HG03039 (cell line): ENCODE measurements at regions not wholly inside any gene's neighbourhood (a gene's known extent, or its start where the extent isn't known, plus 50 kb on each side); places are given as distances from the start of the nearest gene placed in this dataset.
"Not testable (repeated sequence)": the region's sequence is repeated elsewhere in the genome, so short reads cannot be mapped to it uniquely, and the experiment has no call there.

ENCODE experiments used
- ATAC-seq: cut with Tn5 transposase; IDR thresholded peaks from one replicate; pipeline ENCODE4 v1.9.1; 2021; ENCODE audit warnings: mild to moderate bottlenecking, moderate library complexity; ENCODE audit not compliant: unreplicated experiment

- ATAC-seq, result no peak
Observed at GRCh38 chr16:52309446-52310416, 237.2 kb downstream of the TOX3 start.

DNA sequence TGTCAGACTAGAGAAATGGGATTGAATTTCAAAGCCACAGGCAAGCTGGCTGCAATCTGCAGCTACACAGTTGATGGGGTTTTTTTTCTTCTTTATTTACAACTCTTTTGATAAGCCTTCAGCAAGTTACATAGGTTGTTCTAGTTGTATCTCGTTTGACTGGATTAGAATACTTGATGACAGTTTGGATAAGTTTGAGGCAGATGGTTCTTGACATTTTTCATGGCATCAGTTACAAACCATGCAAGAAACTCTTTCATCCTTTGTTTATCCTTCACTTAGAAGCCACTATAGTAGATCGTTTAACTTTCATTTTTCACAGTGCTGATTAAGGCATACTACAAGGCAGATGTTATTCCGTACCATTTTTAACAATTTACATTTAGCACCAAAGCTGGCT is 238.9 kb downstream of the TOX3 start:
- no peak for ATAC-seq

- ATAC-seq, result no peak
Observed at GRCh38 chr16:52301026-52301425, 245.9 kb downstream of the TOX3 start.

DNA sequence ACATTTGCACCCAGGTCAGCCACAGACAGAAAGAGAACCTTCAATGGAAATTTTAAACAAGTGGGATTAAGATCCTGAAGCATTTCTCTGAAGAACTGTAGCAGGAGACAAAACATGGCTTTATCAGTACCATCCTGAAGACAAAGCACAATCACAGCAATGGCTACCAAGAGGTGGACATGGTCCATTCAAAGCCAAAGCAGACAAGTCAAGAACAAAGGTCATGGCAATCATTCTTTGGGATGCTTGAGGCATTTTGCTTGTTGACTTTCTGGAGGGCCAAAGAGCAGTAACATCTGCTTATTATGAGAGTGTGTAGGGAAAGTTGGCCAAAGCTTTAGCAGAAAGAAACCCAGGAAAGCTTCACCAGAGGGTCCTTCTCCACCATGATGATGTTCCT is 248.2 kb downstream of the TOX3 start:
- no peak for ATAC-seq

DNA sequence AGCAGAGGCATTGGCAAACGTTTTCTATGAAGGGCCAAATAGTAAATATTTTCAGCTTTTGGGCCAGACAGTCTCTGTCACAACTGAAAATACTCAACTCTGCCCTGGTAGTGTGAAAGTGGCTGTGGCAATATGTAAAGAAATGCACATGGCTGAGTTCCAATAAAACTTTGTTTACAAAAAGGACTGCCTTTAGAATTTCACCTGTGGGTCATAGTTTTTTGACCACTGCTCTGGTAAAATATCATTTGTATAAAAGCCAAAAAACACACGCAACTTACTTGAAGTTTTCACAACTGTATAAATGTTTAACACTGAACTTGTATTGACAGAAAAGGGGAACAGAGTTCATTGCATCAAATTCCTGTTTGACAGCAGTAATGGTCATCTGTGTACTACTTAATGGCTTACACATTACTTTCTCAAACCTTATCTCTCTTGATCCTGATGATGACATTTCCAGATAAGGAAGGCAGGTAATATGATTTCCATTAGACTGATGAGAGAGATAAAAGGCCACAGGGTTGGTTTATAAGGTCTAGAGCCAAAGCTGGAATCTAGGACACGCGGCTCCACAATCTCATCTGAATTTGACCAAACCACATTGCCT is 250.1 kb downstream of the TOX3 start:
- ATAC-seq, result not testable (repeated sequence)

GRCh38 chr16:52296076-52296475 is 250.9 kb downstream of the TOX3 start:
- no peak for ATAC-seq

GRCh38 chr16:52294660-52295059 is 252.3 kb downstream of the TOX3 start:
- ATAC-seq, result no peak

DNA sequence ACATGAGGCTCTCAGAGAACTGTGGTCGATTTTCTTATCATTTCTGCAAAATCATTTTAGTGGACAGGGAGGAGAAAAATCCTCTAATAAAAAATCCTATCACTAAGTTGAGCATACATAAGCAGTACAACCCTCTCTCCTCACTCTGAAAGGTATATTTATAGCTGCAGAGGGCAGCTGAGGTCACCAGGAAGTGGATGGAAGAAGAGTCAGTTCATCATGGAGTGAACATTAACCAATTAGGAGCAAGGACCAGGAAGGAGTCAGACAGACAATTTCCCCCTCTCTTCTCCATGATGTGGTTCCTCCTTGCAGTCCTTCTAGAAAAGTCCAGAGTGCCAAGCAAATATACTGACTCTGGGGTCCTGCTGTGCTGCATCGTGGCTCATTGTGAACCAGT is 253.7 kb downstream of the TOX3 start:
- no peak for ATAC-seq

DNA sequence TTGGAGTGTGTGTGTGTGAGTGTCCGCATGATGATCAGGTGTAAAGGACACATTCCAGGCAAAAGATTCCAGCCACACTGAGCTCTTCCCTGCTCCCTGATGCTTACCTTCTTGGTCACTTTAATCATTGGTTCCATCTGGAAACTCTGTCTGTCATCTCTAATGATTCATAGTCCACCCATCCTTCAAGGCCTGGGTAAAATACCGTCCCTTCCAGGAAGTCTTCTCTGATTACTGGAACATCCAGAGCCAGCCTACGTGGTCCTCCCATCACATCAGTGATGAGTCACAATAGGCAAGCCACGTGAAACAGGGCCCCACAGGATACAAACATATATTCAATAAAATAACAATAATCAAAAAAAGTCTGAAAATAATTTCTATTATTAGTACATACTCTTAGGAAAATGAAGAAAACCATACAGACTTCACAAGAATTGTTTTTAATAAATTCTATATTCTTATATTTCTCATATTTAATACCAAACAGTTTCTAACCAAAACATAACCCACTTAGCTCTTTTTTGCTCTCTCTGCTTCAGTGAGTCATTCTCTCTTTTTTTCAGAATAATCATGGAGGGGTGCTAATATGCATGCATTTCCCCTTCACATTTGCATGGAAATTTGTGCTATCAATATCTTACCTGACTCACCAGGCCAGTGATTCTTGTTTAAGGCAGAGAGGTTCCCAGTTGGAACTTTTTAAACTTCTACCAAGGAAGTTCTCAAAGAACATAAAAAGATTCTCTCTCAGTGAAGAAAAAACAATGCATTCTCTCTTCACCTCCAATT is 263.2 kb downstream of the TOX3 start:
- no peak for ATAC-seq

GRCh38 chr16:52283018-52283417 is 263.9 kb downstream of the TOX3 start:
- no peak for ATAC-seq

DNA sequence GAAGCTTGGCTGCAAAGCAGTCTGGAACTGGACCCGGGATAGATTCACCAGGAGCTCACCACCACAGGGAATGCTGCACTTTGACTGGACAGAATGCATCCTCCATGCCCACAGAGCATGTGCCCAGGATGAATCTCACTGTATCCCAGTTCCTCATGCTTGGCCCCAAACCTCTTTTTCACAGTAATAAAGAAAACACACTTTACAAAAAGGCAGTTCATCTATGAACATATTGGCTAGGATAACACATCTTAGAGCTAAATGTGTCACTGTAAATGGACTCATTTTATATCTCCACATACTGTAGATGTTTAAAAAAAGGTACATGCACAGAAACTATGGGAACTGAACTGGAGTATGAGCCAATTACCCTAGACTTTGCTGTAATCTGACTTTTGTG is 266.9 kb downstream of the TOX3 start:
- no peak for ATAC-seq

- no peak for ATAC-seq
Observed at GRCh38 chr16:52271088-52271750, 275.7 kb downstream of the TOX3 start.

- ATAC-seq, result no peak
Observed at GRCh38 chr16:52265446-52265861, 281.5 kb downstream of the TOX3 start.

DNA sequence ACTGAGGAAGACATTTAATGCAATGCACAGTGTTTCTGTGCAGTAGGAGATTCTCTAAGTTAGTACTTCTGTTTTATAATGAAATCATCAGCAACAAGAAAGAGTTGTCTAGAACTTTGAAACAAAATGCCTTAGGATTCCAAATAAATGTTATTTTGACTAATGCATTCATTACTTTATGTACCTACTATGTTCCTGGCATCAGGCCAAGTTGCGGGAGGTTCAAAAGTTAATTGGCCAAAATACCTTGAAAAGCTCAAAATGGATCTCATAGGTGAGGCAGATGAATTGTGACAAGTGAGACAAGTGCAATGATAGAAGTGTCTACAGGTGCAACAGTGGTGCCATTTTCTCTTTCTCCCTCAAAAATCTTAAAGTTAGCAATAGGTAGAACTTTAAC is 289.4 kb downstream of the TOX3 start:
- ATAC-seq, result no peak

GRCh38 chr16:52256310-52257078 is 290.4 kb downstream of the TOX3 start:
- no peak for ATAC-seq

DNA sequence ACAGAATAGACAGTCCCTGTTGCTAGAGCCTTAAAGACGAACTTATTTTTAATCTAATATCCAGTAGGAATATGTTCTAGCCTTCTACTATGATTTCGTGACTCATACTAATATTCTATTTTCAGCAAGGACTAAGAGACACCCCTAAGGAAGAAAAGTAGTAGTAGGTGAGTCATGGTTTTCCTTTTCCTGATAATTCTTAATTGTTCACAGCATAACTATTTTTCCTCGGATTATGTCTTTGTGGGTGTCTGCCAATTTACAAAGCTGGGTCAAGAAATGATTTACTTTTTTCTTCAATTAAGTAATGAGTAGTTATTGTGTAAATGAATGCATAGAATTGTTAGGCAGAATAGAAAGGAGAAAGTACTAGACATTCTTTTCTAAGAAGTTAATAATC is 292.2 kb downstream of the TOX3 start:
- ATAC-seq, result no peak

DNA sequence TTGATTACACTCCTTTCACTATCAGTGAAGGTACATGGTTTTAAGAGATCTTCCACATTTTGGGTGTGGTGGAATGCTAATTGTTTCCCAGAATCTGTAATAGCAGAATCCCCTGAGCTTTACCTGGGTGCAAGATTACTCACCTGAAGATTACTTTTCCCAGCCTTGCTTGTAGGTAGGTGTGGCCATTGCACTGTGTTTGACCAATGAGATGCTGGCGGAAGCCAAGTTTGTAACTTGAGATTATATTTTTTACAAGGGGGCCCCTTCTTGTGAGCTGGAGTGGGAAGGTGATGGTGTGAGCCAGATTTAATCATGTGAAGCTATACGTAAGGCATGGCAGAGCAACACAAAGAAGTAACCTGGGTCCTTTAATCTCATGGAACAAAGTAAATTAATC is 294.3 kb downstream of the TOX3 start:
- ATAC-seq, result no peak

DNA sequence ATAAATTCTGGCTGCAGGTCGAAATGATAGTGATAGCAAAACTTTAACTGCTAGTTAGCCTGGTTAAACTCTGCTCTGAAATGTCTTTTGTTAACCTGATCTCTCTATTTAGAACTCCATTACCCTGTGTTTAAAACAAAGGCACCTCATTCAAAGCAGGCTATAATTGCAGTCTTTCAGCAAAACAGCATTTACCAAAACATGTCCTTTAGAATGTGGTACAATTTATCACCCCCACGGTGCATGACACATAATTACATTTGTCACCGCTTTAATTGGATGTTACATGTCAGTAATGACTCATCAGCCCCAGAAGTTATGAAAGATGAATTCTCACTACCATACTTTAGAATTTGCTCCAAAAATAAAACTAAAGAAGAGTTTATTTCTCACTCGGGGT is 295.4 kb downstream of the TOX3 start:
- ATAC-seq, result no peak

GRCh38 chr16:52247737-52248136 is 299.2 kb downstream of the TOX3 start:
- ATAC-seq, result no peak

- no peak for ATAC-seq
Observed at GRCh38 chr16:52238710-52239109, 308.2 kb downstream of the TOX3 start.
